ENCODE measurements at regions not wholly inside any gene's neighbourhood (a gene's known extent, or its start where the extent isn't known, plus 50 kb on each side); places are given as distances from the start of the nearest gene placed in this dataset.

GRCh38 chr18:1392046-1392445, 487.4 kb downstream of the ADCYAP1 start:
- no peaks in the 10 kb centered on the region for H3K36me3 Mint-ChIP-seq
- no peaks in the 10 kb centered on the region for H3K4me1 Mint-ChIP-seq
- no peak overlapping the region for H3K27ac Mint-ChIP-seq
- DNase-seq (ENCODE audit: low spot score in 2 of 2, unreplicated experiment in 2 of 2) = no peak
- no peaks in the 10 kb centered on the region for H3K27me3 Mint-ChIP-seq (ENCODE audit: low read depth)
- H3K4me3 Mint-ChIP-seq = no peak overlapping the region
- no peak for TF ChIP-seq CTCF (IDR thresholded peaks at IDR 0.05; ENCODE audit: unreplicated experiment)
- H3K9me3 Mint-ChIP-seq = peaks cover 24% of the 10 kb centered on the region

- Mint-ChIP-seq H3K4me1 (no peaks in the 10 kb centered on the region), H3K9me3 (peaks cover 15% of the 10 kb centered on the region), H3K27ac (no peak overlapping the region), H3K27me3 (ENCODE audit: low read depth) (no peaks in the 10 kb centered on the region), H3K4me3 (no peak overlapping the region), H3K36me3 (no peaks in the 10 kb centered on the region)
- no peak for DNase-seq (ENCODE audit: low spot score in 2 of 2, unreplicated experiment in 2 of 2)
- no peak for TF ChIP-seq CTCF (IDR thresholded peaks at IDR 0.05; ENCODE audit: unreplicated experiment)
These were observed 488.4 kb downstream of the ADCYAP1 start for GRCh38 chr18:1392865-1393734.

- Mint-ChIP-seq H3K27me3 (ENCODE audit: low read depth) (no peaks in the 10 kb centered on the region), H3K9me3 (peaks cover 9% of the 10 kb centered on the region), H3K36me3 (no peaks in the 10 kb centered on the region), H3K27ac (no peak overlapping the region), H3K4me3 (no peak overlapping the region), H3K4me1 (no peaks in the 10 kb centered on the region)
- no peak for TF ChIP-seq CTCF (IDR thresholded peaks at IDR 0.05; ENCODE audit: unreplicated experiment)
- no peak for DNase-seq (ENCODE audit: low spot score in 2 of 2, unreplicated experiment in 2 of 2)
These were observed 489.3 kb downstream of the ADCYAP1 start for GRCh38 chr18:1393929-1394328.

- H3K36me3 Mint-ChIP-seq = no peaks in the 10 kb centered on the region
- no peaks in the 10 kb centered on the region for H3K4me1 Mint-ChIP-seq
- no peak for DNase-seq (ENCODE audit: low spot score in 2 of 2, unreplicated experiment in 2 of 2)
- no peak overlapping the region for H3K4me3 Mint-ChIP-seq
- peaks cover 4% of the 10 kb centered on the region for H3K9me3 Mint-ChIP-seq
- no peak overlapping the region for H3K27ac Mint-ChIP-seq
- no peak for TF ChIP-seq CTCF (IDR thresholded peaks at IDR 0.05; ENCODE audit: unreplicated experiment)
- no peaks in the 10 kb centered on the region for H3K27me3 Mint-ChIP-seq (ENCODE audit: low read depth)
These were observed 489.8 kb downstream of the ADCYAP1 start for GRCh38 chr18:1394426-1394825.

- no peak overlapping the region for H3K4me3 Mint-ChIP-seq
- H3K27ac Mint-ChIP-seq = no peak overlapping the region
- no peaks in the 10 kb centered on the region for H3K4me1 Mint-ChIP-seq
- no peaks in the 10 kb centered on the region for H3K36me3 Mint-ChIP-seq
- DNase-seq (ENCODE audit: low spot score in 2 of 2, unreplicated experiment in 2 of 2) = no peak
- no peak for TF ChIP-seq CTCF (IDR thresholded peaks at IDR 0.05; ENCODE audit: unreplicated experiment)
- H3K27me3 Mint-ChIP-seq (ENCODE audit: low read depth) = no peaks in the 10 kb centered on the region
- no peaks in the 10 kb centered on the region for H3K9me3 Mint-ChIP-seq
These were observed 490.3 kb downstream of the ADCYAP1 start for GRCh38 chr18:1394966-1395365.

All from mesothelial cell of epicardium (in vitro differentiated cells).